Endothelial cell of umbilical vein (primary cell): ENCODE measurements at regions not wholly inside any gene's neighbourhood (a gene's known extent, or its start where the extent isn't known, plus 50 kb on each side); places are given as distances from the start of the nearest gene placed in this dataset.

Experiments used
- EZH2 ChIP-seq: IDR thresholded peaks from 2 replicates; pipeline ENCODE4 v1.6.1; 2012; ENCODE audit warnings: borderline replicate concordance, low read depth, mild to moderate bottlenecking, moderate library complexity, low read length, inconsistent platforms; ENCODE audit not compliant: severe bottlenecking
- FOS ChIP-seq: IDR thresholded peaks from 2 replicates; pipeline ENCODE4 v1.6.1; 2011; ENCODE audit warnings: mild to moderate bottlenecking, low read length, moderate library complexity, borderline replicate concordance; ENCODE audit not compliant: insufficient read depth
- GATA2 ChIP-seq: IDR thresholded peaks from 2 replicates; pipeline ENCODE4 v1.7.0; 2011; ENCODE audit warnings: low read depth, mild to moderate bottlenecking, moderate library complexity, mixed read lengths, low read length; ENCODE audit not compliant: insufficient read length, insufficient read depth
- JUN ChIP-seq: IDR thresholded peaks from 2 replicates; pipeline ENCODE4 v1.6.1; 2011; ENCODE audit warnings: borderline replicate concordance, low read depth; ENCODE audit not compliant: insufficient read length, insufficient read depth
- MYC ChIP-seq: IDR thresholded peaks from one replicate; pipeline ENCODE4 v1.6.1; 2011; ENCODE audit warnings: mild to moderate bottlenecking, low read depth, low read length
- POLR2A ChIP-seq: IDR thresholded peaks from 2 replicates; pipeline ENCODE4 v1.6.1; 2012; ENCODE audit warnings: low read depth, mild to moderate bottlenecking, control low read depth, low read length
- POLR2AphosphoS5 ChIP-seq: IDR thresholded peaks from 2 replicates; pipeline ENCODE4 v1.6.1; 2012; ENCODE audit warnings: low read depth, mild to moderate bottlenecking, control low read depth, low read length, moderate library complexity; ENCODE audit not compliant: insufficient read depth
- TF ChIP-seq, protein P1 (sequence below), 2 donors: IDR thresholded peaks; 1 replicate in 1 of 2; 2 replicates in 1 of 2; pipeline ENCODE4 v1.5.1; 2011; ENCODE audit warnings: low read length in 2 of 2, mild to moderate bottlenecking in 2 of 2, moderate library complexity in 2 of 2, control low read depth in 1 of 2, inconsistent platforms in 1 of 2, low read depth in 1 of 2; ENCODE audit not compliant: insufficient read depth in 1 of 2; ENCODE audit errors: extremely low read depth in 1 of 2
- TF ChIP-seq, protein P2 (sequence below): IDR thresholded peaks from 2 replicates; pipeline ENCODE4 v1.6.1; 2011; ENCODE audit not compliant: insufficient read depth, insufficient read length

DNA sequence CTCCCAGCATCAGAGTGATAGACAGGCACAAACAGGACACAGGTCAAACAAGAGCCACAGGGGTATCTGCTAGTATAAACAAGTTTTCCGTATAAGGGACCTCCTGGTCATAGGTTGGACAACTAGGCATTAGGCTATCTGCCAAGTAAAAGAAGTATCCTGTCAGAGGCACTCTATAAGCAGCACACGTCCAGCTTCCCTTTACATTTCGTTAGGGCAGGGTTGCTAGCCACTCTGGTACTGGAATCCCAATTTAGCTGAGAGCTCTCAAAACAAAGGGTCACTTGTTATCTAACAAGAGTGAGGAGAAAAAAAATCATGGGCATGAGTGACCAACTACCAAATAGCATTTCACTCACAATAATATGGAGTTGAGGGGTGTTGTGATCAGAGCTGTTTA is 780.7 kb upstream of the DIAPH2 start:
- TF ChIP-seq EZH2 (no peak), POLR2A (no peak), JUN (no peak), POLR2AphosphoS5 (no peak), MYC (no peak), FOS (no peak), GATA2 (no peak)
- TF ChIP-seq, protein P1, sequence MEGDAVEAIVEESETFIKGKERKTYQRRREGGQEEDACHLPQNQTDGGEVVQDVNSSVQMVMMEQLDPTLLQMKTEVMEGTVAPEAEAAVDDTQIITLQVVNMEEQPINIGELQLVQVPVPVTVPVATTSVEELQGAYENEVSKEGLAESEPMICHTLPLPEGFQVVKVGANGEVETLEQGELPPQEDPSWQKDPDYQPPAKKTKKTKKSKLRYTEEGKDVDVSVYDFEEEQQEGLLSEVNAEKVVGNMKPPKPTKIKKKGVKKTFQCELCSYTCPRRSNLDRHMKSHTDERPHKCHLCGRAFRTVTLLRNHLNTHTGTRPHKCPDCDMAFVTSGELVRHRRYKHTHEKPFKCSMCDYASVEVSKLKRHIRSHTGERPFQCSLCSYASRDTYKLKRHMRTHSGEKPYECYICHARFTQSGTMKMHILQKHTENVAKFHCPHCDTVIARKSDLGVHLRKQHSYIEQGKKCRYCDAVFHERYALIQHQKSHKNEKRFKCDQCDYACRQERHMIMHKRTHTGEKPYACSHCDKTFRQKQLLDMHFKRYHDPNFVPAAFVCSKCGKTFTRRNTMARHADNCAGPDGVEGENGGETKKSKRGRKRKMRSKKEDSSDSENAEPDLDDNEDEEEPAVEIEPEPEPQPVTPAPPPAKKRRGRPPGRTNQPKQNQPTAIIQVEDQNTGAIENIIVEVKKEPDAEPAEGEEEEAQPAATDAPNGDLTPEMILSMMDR (IDR thresholded peaks at IDR 0.05; ENCODE audit: extremely low read depth in 1 of 2, insufficient read depth in 1 of 2, low read depth in 1 of 2, low read length in 2 of 2) = no peak
- TF ChIP-seq, protein P2, sequence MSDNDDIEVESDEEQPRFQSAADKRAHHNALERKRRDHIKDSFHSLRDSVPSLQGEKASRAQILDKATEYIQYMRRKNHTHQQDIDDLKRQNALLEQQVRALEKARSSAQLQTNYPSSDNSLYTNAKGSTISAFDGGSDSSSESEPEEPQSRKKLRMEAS = no peak
